ENCODE measurements at regions not wholly inside any gene's neighbourhood (a gene's known extent, or its start where the extent isn't known, plus 50 kb on each side); places are given as distances from the start of the nearest gene placed in this dataset.
A peak's percentile ranks its signal among the peaks of the same experiment; 100 is the strongest.

DNA sequence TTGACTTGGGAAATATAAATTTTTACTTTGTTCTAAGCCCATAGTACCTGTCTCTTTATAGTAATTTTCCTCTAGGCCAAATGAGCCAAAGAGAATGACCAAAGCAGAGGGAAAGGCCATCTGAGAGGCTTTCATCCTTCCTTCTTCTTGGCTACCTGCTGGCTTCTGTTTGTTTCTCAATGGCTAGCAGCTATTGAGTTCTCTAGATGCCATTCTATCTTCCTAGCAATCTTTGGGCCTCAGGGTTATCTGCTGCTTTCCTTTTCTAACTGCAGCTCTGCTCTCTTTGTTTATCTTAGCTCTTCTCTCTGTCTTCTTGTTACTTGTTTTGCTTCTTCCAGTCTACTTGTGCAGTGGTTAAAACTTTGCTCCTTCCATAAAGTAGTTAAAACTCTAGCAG, 601.1 kb upstream of the NRXN1 start:
- TF ChIP-seq POLR2A (IDR thresholded peaks at IDR 0.05; ENCODE audit: low read depth, low read length): no peak
- no peak for FAIRE-seq
- no peak for DNase-seq (ENCODE audit: insufficient read length, low spot score)

DNA sequence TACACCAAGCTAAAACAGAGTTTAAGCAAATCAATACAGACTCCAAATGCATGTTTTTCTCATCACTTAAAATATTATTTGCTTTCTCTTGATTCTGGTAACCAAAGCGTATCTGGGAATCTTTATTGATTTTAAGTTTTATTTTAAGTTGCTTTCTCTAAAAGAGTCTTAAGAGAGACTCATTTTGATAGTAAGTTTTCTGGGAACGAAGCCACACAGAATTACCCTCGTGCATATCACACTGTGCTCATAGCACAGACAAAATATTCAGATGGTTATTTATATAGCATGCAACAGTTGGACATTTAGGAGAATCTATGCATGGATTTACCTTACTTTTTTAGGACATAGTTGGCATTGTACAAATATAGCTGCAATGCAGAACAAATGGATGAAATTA, 597.5 kb upstream of the NRXN1 start:
- DNase-seq (ENCODE audit: insufficient read length, low spot score): no peak
- no peak for FAIRE-seq
- TF ChIP-seq POLR2A (IDR thresholded peaks at IDR 0.05; ENCODE audit: low read depth, low read length): no peak

- TF ChIP-seq POLR2A (IDR thresholded peaks at IDR 0.05; ENCODE audit: low read depth, low read length): no peak
- FAIRE-seq (no peak), DNase-seq (ENCODE audit: insufficient read length, low spot score) (no peak)
Observed at GRCh38 chr2:51628917-51629316, 597.0 kb upstream of the NRXN1 start.

- FAIRE-seq (peak; percentile 90), DNase-seq (ENCODE audit: insufficient read length, low spot score) (no peak)
- no peak for TF ChIP-seq POLR2A (IDR thresholded peaks at IDR 0.05; ENCODE audit: low read depth, low read length)
Observed at GRCh38 chr2:51624995-51625394, 593.1 kb upstream of the NRXN1 start.

GRCh38 chr2:51620796-51621195, 588.9 kb upstream of the NRXN1 start:
- no peak for TF ChIP-seq POLR2A (IDR thresholded peaks at IDR 0.05; ENCODE audit: low read depth, low read length)
- FAIRE-seq: peak; percentile 58
- no peak for DNase-seq (ENCODE audit: insufficient read length, low spot score)

DNA sequence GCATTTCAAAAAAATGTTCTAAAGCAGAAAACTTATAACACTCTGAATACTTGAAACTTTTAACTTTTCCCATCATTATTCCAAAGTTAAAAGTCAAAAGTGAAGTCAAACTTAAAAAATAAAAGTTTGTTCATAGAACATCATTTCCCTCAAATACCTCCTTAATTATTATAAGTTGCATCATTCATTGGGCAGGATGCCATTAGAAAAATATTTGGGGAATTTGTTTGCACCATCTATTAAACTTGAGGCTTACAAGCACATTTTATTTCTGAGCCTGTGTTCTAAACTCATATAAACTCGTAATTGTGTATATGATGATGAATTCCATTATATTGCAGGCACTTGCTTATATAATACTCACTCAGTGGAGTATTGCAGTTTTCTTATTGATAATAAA, 588.0 kb upstream of the NRXN1 start:
- no peak for DNase-seq (ENCODE audit: insufficient read length, low spot score)
- no peak for TF ChIP-seq POLR2A (IDR thresholded peaks at IDR 0.05; ENCODE audit: low read depth, low read length)
- FAIRE-seq: no peak

DNA sequence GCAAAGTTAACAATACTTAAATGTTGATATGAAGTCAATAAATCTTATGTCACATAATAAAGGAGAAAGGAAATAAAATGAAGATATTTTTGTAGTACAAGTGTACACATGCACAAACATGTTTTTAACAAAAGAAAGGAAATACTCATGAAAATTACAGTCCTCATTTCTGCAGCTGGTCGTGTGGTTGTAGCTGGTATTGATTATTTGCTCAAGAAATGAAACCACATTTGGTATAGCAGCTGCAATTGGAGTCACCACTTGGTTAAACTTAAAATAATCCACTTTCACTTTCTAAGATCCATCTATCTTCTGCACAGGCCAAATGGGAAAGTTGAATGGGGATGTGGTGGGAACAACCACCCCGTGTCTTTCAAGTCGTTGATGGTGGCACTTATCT, 580.5 kb upstream of the NRXN1 start:
- no peak for FAIRE-seq

GRCh38 chr2:51601706-51602105, 569.8 kb upstream of the NRXN1 start:
- no peak for FAIRE-seq
- no peak for DNase-seq (ENCODE audit: insufficient read length, low spot score)
- TF ChIP-seq POLR2A (IDR thresholded peaks at IDR 0.05; ENCODE audit: low read depth, low read length): no peak

More for the DNA sequence above, 580.5 kb upstream of the NRXN1 start:
- no peak for DNase-seq (ENCODE audit: insufficient read length, low spot score)
- no peak for TF ChIP-seq POLR2A (IDR thresholded peaks at IDR 0.05; ENCODE audit: low read depth, low read length)

GRCh38 chr2:51597086-51597485, 565.2 kb upstream of the NRXN1 start:
- no peak for TF ChIP-seq POLR2A (IDR thresholded peaks at IDR 0.05; ENCODE audit: low read depth, low read length)
- FAIRE-seq (no peak), DNase-seq (ENCODE audit: insufficient read length, low spot score) (no peak)

DNA sequence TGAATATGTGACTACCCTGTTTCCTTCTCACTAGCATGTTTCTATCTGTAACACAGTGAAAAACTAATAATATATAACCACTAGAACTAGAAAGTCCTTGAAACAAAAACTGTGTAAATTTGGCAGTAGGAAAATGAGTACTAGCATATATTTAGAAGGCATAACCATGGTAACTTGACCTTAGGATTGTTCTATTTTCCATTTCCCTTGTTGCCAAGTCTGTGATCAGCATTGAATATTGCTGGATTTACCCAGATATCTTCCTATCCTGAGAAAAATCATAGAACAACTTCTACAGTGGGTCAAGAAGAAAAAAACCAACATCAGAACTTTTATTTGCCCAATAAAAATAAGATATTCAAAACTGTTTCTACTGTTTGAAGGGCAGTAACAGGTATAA, 563.9 kb upstream of the NRXN1 start:
- no peak for TF ChIP-seq POLR2A (IDR thresholded peaks at IDR 0.05; ENCODE audit: low read depth, low read length)
- FAIRE-seq (no peak), DNase-seq (ENCODE audit: insufficient read length, low spot score) (no peak)

DNA sequence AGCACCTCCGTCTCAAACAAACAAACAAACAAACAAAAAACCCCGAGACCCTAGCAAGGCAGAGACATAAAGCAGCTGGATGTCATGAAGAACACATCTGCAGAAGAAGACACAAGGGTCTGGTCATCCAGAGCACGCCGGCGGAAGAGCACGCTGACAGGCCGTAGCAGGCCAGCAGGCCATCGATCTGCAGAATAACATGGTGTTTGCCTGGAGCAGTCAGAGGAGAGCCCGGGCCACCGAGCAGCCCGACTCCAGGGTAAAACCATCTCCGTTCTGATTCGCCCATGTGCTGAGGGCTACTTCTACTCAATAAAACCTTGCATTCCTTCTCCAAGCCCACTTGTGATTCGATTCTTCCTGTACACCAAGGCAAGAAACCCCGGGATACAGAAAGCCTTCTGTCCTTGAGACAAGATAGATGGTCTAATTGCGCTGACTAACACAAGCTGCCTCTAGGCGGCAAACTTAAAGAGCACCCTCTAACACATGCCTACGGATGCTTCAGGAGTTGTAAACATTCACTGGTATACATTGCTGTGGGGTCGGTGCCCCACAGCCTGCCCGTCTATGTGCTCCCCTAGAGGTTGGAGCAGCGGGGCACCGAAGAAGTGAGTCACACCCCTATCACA, 549.8 kb upstream of the NRXN1 start:
- DNase-seq (ENCODE audit: insufficient read length, low spot score) (no peak), FAIRE-seq (no peak)
- no peak for TF ChIP-seq POLR2A (IDR thresholded peaks at IDR 0.05; ENCODE audit: low read depth, low read length)

GRCh38 chr2:51579412-51579811, 547.5 kb upstream of the NRXN1 start:
- TF ChIP-seq POLR2A (IDR thresholded peaks at IDR 0.05; ENCODE audit: low read depth, low read length): no peak
- DNase-seq (ENCODE audit: insufficient read length, low spot score) (no peak), FAIRE-seq (no peak)

- DNase-seq (ENCODE audit: insufficient read length, low spot score): no peak
- TF ChIP-seq POLR2A (IDR thresholded peaks at IDR 0.05; ENCODE audit: low read depth, low read length): no peak
- FAIRE-seq: no peak
Observed at GRCh38 chr2:51575181-51575580, 543.2 kb upstream of the NRXN1 start.

DNA sequence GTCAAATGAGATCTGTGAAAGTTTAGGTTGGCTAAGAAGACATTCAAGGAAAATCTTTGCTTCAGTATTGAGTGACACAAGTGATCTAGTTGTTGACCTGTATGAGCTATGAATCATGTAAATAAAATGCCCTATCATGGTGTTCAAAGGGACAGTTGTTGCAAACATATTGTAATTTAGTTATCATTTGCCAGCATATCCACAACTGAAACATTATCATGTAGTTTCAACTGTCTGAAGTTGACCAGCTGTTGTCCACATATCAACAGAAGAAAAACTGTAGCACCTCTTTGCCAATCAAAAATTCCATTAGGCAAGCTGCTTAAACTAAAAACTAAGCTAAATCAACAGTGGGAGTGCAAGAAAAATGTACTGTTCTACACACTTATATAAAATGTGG, 527.1 kb upstream of the NRXN1 start:
- DNase-seq (ENCODE audit: insufficient read length, low spot score) (no peak), FAIRE-seq (no peak)
- no peak for TF ChIP-seq POLR2A (IDR thresholded peaks at IDR 0.05; ENCODE audit: low read depth, low read length)

DNA sequence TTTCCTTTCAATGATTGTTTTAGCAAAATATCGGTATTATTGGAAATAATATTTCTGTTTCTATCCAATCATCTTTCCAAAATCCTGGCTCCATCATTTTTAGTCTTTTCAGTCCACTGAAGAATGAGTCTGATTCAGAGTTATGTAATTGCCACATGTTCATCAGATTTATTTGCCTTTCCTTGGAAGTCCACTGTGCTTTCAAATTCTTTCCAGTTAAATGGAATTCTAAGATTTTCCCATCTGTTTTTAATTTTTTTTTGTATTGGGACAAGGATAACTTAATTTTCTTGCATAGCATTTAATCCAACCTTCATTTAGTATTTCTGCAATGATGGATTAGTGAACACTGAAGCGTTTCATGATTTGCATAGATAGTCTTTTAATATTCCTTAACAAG, 521.5 kb upstream of the NRXN1 start:
- FAIRE-seq: no peak
- no peak for TF ChIP-seq POLR2A (IDR thresholded peaks at IDR 0.05; ENCODE audit: low read depth, low read length)
- DNase-seq (ENCODE audit: insufficient read length, low spot score): no peak

DNA sequence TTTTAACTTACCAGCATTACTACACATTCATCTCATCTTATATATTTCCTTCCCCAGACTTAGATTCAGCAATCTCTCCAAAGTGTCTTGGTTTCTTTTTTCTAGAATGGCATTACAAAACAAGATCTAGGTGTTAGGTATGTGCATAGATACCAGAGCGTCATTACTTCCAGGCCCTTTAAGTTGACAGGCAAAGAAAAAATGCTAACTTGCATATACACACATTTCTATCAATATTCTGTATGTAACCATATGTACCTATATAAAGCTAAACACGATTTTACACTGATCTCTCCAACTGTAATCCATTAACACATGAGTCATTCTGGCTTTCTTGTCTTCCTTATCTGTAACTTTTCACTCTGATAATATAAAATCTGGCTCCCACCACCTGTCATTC, 503.8 kb upstream of the NRXN1 start:
- TF ChIP-seq POLR2A (IDR thresholded peaks at IDR 0.05; ENCODE audit: low read depth, low read length): no peak
- FAIRE-seq (no peak), DNase-seq (ENCODE audit: insufficient read length, low spot score) (no peak)

Measured in H54 (cell line).